A673 (cell line): ENCODE measurements at regions not wholly inside any gene's neighbourhood (a gene's known extent, or its start where the extent isn't known, plus 50 kb on each side); places are given as distances from the start of the nearest gene placed in this dataset.

ENCODE experiments used
- EZH2 ChIP-seq: fragments of 200-600 bp; sonication (generic); IDR thresholded peaks from 2 replicates; pipeline ENCODE4 v1.6.1; 2017; ENCODE audit warnings: borderline replicate concordance, low read depth, mild to moderate bottlenecking, mixed read lengths, antibody characterized with exemption, low read length; ENCODE audit not compliant: poor library complexity, severe bottlenecking
- TF ChIP-seq, protein P1 (sequence below): fragments of 300-800, 200-600 bp; sonication (generic); conservative IDR thresholded peaks from 2 replicates; pipeline ENCODE4 v1.5.1; 2017; ENCODE audit warnings: low read depth, mild to moderate bottlenecking, antibody characterized with exemption, low read length, moderate library complexity, mixed read lengths

DNA sequence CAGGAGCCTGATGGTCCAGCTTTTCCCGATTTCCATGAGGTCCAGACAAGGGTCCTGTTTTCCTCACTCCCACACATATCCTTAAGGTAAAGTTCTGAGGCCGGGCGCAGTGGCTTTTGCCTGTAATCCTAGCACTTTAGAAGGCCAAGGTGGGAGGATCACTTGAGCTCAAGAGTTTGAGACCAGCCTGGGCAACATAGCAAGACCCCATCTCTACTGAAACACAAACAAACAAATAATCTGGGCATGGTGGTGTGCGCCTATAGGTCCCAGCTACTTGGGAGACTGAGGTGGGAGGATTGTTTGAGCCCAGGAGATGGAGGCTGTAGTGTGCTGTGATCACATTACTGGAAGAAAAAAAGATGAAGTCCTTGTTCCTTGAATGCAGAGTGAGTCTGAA lies 53.2 kb upstream of the IYD start:
- TF ChIP-seq, protein P1, sequence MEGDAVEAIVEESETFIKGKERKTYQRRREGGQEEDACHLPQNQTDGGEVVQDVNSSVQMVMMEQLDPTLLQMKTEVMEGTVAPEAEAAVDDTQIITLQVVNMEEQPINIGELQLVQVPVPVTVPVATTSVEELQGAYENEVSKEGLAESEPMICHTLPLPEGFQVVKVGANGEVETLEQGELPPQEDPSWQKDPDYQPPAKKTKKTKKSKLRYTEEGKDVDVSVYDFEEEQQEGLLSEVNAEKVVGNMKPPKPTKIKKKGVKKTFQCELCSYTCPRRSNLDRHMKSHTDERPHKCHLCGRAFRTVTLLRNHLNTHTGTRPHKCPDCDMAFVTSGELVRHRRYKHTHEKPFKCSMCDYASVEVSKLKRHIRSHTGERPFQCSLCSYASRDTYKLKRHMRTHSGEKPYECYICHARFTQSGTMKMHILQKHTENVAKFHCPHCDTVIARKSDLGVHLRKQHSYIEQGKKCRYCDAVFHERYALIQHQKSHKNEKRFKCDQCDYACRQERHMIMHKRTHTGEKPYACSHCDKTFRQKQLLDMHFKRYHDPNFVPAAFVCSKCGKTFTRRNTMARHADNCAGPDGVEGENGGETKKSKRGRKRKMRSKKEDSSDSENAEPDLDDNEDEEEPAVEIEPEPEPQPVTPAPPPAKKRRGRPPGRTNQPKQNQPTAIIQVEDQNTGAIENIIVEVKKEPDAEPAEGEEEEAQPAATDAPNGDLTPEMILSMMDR: no peak
- TF ChIP-seq EZH2: no peak
